ENCODE measurements at regions not wholly inside any gene's neighbourhood (a gene's known extent, or its start where the extent isn't known, plus 50 kb on each side); places are given as distances from the start of the nearest gene placed in this dataset.

DNA sequence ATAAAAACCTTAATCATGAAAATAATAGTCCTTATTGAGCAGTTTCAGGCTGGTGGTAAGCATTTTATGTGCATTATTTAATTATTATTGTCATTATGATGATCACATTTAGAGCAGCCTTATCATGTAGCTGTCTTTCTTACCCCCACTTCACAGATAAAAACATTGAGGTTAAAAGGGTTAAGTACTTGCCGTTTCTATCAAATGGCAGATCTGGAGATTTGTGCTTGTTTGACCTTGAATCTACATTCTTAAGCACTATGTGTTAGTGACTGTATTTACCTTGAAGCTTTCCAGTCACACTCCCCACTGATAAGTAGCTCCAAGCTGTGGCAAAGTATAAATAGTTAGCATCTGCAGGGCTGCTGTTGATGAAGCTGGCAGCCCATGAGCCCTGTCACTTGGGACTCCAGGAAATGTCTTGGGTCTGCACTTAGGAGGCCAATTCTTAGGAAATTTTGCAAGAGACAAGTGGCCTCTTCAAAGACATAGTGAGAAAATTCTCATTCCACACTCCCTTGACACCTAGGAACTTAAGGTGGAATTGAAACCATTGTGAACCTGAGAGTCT lies 116.8 kb upstream of the AGR3 start:
- TF ChIP-seq, protein P1, sequence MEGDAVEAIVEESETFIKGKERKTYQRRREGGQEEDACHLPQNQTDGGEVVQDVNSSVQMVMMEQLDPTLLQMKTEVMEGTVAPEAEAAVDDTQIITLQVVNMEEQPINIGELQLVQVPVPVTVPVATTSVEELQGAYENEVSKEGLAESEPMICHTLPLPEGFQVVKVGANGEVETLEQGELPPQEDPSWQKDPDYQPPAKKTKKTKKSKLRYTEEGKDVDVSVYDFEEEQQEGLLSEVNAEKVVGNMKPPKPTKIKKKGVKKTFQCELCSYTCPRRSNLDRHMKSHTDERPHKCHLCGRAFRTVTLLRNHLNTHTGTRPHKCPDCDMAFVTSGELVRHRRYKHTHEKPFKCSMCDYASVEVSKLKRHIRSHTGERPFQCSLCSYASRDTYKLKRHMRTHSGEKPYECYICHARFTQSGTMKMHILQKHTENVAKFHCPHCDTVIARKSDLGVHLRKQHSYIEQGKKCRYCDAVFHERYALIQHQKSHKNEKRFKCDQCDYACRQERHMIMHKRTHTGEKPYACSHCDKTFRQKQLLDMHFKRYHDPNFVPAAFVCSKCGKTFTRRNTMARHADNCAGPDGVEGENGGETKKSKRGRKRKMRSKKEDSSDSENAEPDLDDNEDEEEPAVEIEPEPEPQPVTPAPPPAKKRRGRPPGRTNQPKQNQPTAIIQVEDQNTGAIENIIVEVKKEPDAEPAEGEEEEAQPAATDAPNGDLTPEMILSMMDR (conservative IDR thresholded peaks at IDR 0.05 in 1 of 2, IDR thresholded peaks at IDR 0.05 in 1 of 2; ENCODE audit: extremely low read depth in 1 of 2, insufficient read depth in 1 of 2, low read depth in 1 of 2, low read length in 2 of 2): no peak
- TF ChIP-seq EZH2 (IDR thresholded peaks at IDR 0.05; ENCODE audit: borderline replicate concordance, low read length): no peak
